Vagina (tissue), 2 donors: ENCODE measurements at regions not wholly inside any gene's neighbourhood (a gene's known extent, or its start where the extent isn't known, plus 50 kb on each side); places are given as distances from the start of the nearest gene placed in this dataset.
"Not testable (repeated sequence)": the region's sequence is repeated elsewhere in the genome, so short reads cannot be mapped to it uniquely, and the experiment has no call there.

Source experiments
- DNase-seq, 2 donors: peaks; one replicate each; pipeline ENCODE4 v3.0.0-alpha.2; 2017; ENCODE audit errors: extremely low spot score in 2 of 2
- H3K27ac ChIP-seq: fragments of 200-600 bp; sonication (generic); one replicate; pipeline ENCODE4 v1.5.1; 2019
- H3K27me3 ChIP-seq: fragments of 200-600 bp; sonication (generic); one replicate; pipeline ENCODE4 v1.5.1; 2019
- H3K36me3 ChIP-seq, 2 donors: fragments of 200-600 bp; sonication (generic); one replicate each; pipeline ENCODE4 v1.5.1; 2017 to 2019
- H3K4me1 ChIP-seq: fragments of 200-600 bp; sonication (generic); one replicate; pipeline ENCODE4 v1.5.1; 2019
- H3K4me3 ChIP-seq, 2 donors: fragments of 200-600 bp; sonication (generic); 1 replicate in 1 of 2; 2 replicates in 1 of 2; pipeline ENCODE4 v1.5.1; 2016 to 2019
- H3K9me3 ChIP-seq: fragments of 200-600 bp; sonication (generic); one replicate; pipeline ENCODE4 v1.5.1; 2019
- CTCF ChIP-seq, 3 experiments: fragments of 450-650 bp in 2 of 3; fragments of 200-600 bp in 1 of 3; sonication (generic) in 1 of 3; IDR thresholded peaks; one replicate each; pipeline ENCODE4 v1.5.1; 2017 to 2019; ENCODE audit warnings: antibody characterized with exemption in 3 of 3, mild to moderate bottlenecking in 2 of 3, moderate library complexity in 2 of 3
- POLR2A ChIP-seq, 2 donors: fragments of 450-650 bp; IDR thresholded peaks; one replicate each; pipeline ENCODE4 v1.6.1; 2017; ENCODE audit warnings: antibody characterized with exemption in 2 of 2, mild to moderate bottlenecking in 2 of 2, moderate library complexity in 2 of 2
- POLR2AphosphoS5 ChIP-seq, 2 donors: sonication (generic); formaldehyde crosslinking; IDR thresholded peaks; one replicate each; pipeline ENCODE4 v1.9.0; 2017; ENCODE audit warnings: antibody characterized with exemption in 2 of 2, mild to moderate bottlenecking in 2 of 2, low read depth in 1 of 2; ENCODE audit not compliant: insufficient read depth in 1 of 2
- intact Hi-C: fragments of 100-400 bp; cut with DNase I; formaldehyde crosslinking; loops from one replicate; pipeline ENCODE4 v1.15.1; 2023

DNA sequence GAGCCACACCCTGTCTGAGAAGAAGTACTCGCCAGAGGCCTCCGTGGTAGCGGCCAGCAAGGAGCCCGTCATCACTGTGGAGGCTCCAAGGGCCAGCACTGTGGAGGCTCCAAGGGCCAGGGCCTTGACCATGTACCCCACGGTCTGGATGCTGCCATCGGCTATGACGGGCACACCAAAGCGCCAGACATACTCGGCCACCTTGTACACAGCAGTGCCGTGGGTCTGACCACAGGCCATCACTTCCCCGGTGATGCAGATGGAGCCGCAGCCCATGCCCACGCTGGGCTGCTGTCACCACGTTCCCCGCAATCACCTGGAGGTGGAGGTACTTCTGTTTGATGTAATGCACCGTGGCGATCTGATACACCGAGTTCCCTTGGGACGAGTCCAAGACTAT lies 377.7 kb upstream of the MAOA start:
- intact Hi-C loops, result no loop called here
- H3K9me3 ChIP-seq, result no peaks in the 10 kb centered on the region
- DNase-seq, result no peak
- H3K27me3 ChIP-seq, result no peaks in the 10 kb centered on the region
- H3K36me3 ChIP-seq, result no peaks in the 10 kb centered on the region
- no peaks in the 10 kb centered on the region for H3K4me1 ChIP-seq
- no peak overlapping the region for H3K4me3 ChIP-seq
- H3K27ac ChIP-seq, result no peak overlapping the region
- TF ChIP-seq CTCF (IDR thresholded peaks at IDR 0.05), result no peak
- no peak for TF ChIP-seq POLR2AphosphoS5 (IDR thresholded peaks at IDR 0.05; ENCODE audit: insufficient read depth in 1 of 2, low read depth in 1 of 2)
- TF ChIP-seq POLR2A (IDR thresholded peaks at IDR 0.05), result no peak

GRCh38 chrX:43279341-43279808 lies 376.7 kb upstream of the MAOA start:
- Histone ChIP-seq H3K27ac (no peak overlapping the region), H3K9me3 (no peaks in the 10 kb centered on the region), H3K36me3 (no peaks in the 10 kb centered on the region), H3K27me3 (no peaks in the 10 kb centered on the region), H3K4me3 (no peak overlapping the region), H3K4me1 (no peaks in the 10 kb centered on the region)
- TF ChIP-seq POLR2A (IDR thresholded peaks at IDR 0.05) (no peak), CTCF (IDR thresholded peaks at IDR 0.05) (no peak), POLR2AphosphoS5 (IDR thresholded peaks at IDR 0.05; ENCODE audit: insufficient read depth in 1 of 2, low read depth in 1 of 2) (no peak)
- intact Hi-C loops, result no loop called here
- DNase-seq, result no peak

- DNase-seq, result no peak
- H3K27ac ChIP-seq, result no peak overlapping the region
- no peaks in the 10 kb centered on the region for H3K9me3 ChIP-seq
- H3K27me3 ChIP-seq, result no peaks in the 10 kb centered on the region
- no peaks in the 10 kb centered on the region for H3K4me1 ChIP-seq
- intact Hi-C loops, result no loop called here
- no peaks in the 10 kb centered on the region for H3K36me3 ChIP-seq
- no peak for TF ChIP-seq CTCF (IDR thresholded peaks at IDR 0.05)
- no peak for TF ChIP-seq POLR2A (IDR thresholded peaks at IDR 0.05)
- TF ChIP-seq POLR2AphosphoS5 (IDR thresholded peaks at IDR 0.05; ENCODE audit: insufficient read depth in 1 of 2, low read depth in 1 of 2), result no peak
- H3K4me3 ChIP-seq, result no peak overlapping the region
Observed at GRCh38 chrX:43283187-43283586, 372.9 kb upstream of the MAOA start.

- H3K27me3 ChIP-seq, H3K9me3 ChIP-seq, DNase-seq, H3K4me3 ChIP-seq, H3K27ac ChIP-seq, H3K36me3 ChIP-seq, H3K4me1 ChIP-seq, intact Hi-C loops: not testable (repeated sequence)
Observed at GRCh38 chrX:43311625-43312024, 344.5 kb upstream of the MAOA start.

- H3K27ac ChIP-seq, result no peak overlapping the region
- no peaks in the 10 kb centered on the region for H3K27me3 ChIP-seq
- intact Hi-C loops, result no loop called here
- H3K36me3 ChIP-seq, result no peaks in the 10 kb centered on the region
- no peak for TF ChIP-seq POLR2A (IDR thresholded peaks at IDR 0.05)
- TF ChIP-seq CTCF (IDR thresholded peaks at IDR 0.05), result no peak
- no peak for TF ChIP-seq POLR2AphosphoS5 (IDR thresholded peaks at IDR 0.05; ENCODE audit: insufficient read depth in 1 of 2, low read depth in 1 of 2)
- DNase-seq, result no peak
- H3K4me1 ChIP-seq, result no peaks in the 10 kb centered on the region
- no peak overlapping the region for H3K4me3 ChIP-seq
- no peaks in the 10 kb centered on the region for H3K9me3 ChIP-seq
Observed at GRCh38 chrX:43313035-43313434, 343.1 kb upstream of the MAOA start.

DNA sequence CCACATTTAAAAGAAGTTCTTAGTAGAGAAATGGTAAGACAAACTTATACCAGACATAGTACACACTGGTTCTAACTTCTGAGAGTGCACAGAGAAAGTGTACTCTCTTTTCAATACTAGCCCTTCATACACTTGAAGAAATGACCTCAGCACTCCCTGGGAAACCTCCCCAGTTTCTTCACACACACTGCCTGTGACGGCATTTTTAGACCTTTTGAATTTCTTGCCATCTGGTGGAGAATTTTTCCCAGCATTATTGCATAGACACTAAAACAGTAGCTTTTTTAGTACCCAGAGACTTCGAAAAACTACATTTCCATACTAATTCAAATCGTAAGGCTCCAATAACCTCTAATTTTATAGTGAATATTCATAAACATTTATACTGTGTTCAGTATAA lies 341.6 kb upstream of the MAOA start:
- H3K4me3 ChIP-seq, result no peak overlapping the region
- no peaks in the 10 kb centered on the region for H3K27me3 ChIP-seq
- TF ChIP-seq CTCF (IDR thresholded peaks at IDR 0.05) (no peak), POLR2A (IDR thresholded peaks at IDR 0.05) (no peak), POLR2AphosphoS5 (IDR thresholded peaks at IDR 0.05; ENCODE audit: insufficient read depth in 1 of 2, low read depth in 1 of 2) (no peak)
- H3K4me1 ChIP-seq, result no peaks in the 10 kb centered on the region
- no peak for DNase-seq
- no peaks in the 10 kb centered on the region for H3K9me3 ChIP-seq
- no peaks in the 10 kb centered on the region for H3K36me3 ChIP-seq
- intact Hi-C loops, result no loop called here
- no peak overlapping the region for H3K27ac ChIP-seq
